ENCODE measurements at regions not wholly inside any gene's neighbourhood (a gene's known extent, or its start where the extent isn't known, plus 50 kb on each side); places are given as distances from the start of the nearest gene placed in this dataset.

GRCh38 chr11:13215149-13215548 lies 62.4 kb upstream of the BMAL1 start:
- TF ChIP-seq CTCF (tag by site-specific recombination; IDR thresholded peaks at IDR 0.05) (no peak), ZNF274 (IDR thresholded peaks at IDR 0.05; ENCODE audit: low read length) (no peak), ZNF274 (tag by site-specific recombination; IDR thresholded peaks at IDR 0.05; ENCODE audit: borderline replicate concordance) (no peak), ZNF624 (tag by site-specific recombination; IDR thresholded peaks at IDR 0.05) (no peak), EGR2 (tag by site-specific recombination; IDR thresholded peaks at IDR 0.05; ENCODE audit: low read depth) (no peak), ZNF777 (tag by site-specific recombination; IDR thresholded peaks at IDR 0.05; ENCODE audit: borderline replicate concordance) (no peak), YY1 (tag by site-specific recombination; IDR thresholded peaks at IDR 0.05) (no peak), ZNF704 (tag by site-specific recombination; IDR thresholded peaks at IDR 0.05) (no peak), TSHZ1 (tag by site-specific recombination; IDR thresholded peaks at IDR 0.05; ENCODE audit: borderline replicate concordance) (no peak), ZNF76 (tag by site-specific recombination; IDR thresholded peaks at IDR 0.05; ENCODE audit: borderline replicate concordance, low read depth) (no peak), ZNF280C (tag by site-specific recombination; IDR thresholded peaks at IDR 0.05) (no peak), ZFP3 (tag by site-specific recombination; IDR thresholded peaks at IDR 0.05; ENCODE audit: low read depth) (no peak), ZBTB8A (tag by site-specific recombination; IDR thresholded peaks at IDR 0.05) (no peak), REPIN1 (tag by site-specific recombination; IDR thresholded peaks at IDR 0.05; ENCODE audit: low read depth) (no peak)

Measured in HEK293 (cell line).